Endothelial cell (in vitro differentiated cells): ENCODE measurements at regions not wholly inside any gene's neighbourhood (a gene's known extent, or its start where the extent isn't known, plus 50 kb on each side); places are given as distances from the start of the nearest gene placed in this dataset.

Experiments
- DNase-seq: peaks from one replicate; pipeline ENCODE4 v3.0.0; 2021; ENCODE audit warnings: low spot score
- H3K27ac Mint-ChIP-seq: one replicate; pipeline ENCODE4 v1.8.0; 2021; ENCODE audit warnings: mixed read lengths, inconsistent platforms; ENCODE audit not compliant: unreplicated experiment
- H3K27me3 Mint-ChIP-seq: one replicate; pipeline ENCODE4 v1.8.0; 2021; ENCODE audit warnings: mild to moderate bottlenecking, moderate library complexity, mixed read lengths, inconsistent platforms; ENCODE audit not compliant: unreplicated experiment
- H3K36me3 Mint-ChIP-seq: one replicate; pipeline ENCODE4 v1.8.0; 2021; ENCODE audit warnings: mild to moderate bottlenecking, low read depth, mixed read lengths, inconsistent platforms; ENCODE audit not compliant: unreplicated experiment
- H3K4me1 Mint-ChIP-seq: one replicate; pipeline ENCODE4 v1.8.0; 2021; ENCODE audit warnings: mild to moderate bottlenecking, mixed read lengths, inconsistent platforms; ENCODE audit not compliant: unreplicated experiment
- H3K4me3 Mint-ChIP-seq: one replicate; pipeline ENCODE4 v1.8.0; 2021; ENCODE audit warnings: mild to moderate bottlenecking, mixed read lengths, inconsistent platforms; ENCODE audit not compliant: unreplicated experiment
- H3K9me3 Mint-ChIP-seq: one replicate; pipeline ENCODE4 v1.8.0; 2021; ENCODE audit warnings: mixed read lengths, inconsistent platforms; ENCODE audit not compliant: unreplicated experiment
- TF ChIP-seq, protein P1 (sequence below): fragments of 200-600 bp; sonication (generic); IDR thresholded peaks from one replicate; pipeline ENCODE4 v1.5.0; 2021; ENCODE audit warnings: antibody characterized with exemption; ENCODE audit not compliant: unreplicated experiment

DNA sequence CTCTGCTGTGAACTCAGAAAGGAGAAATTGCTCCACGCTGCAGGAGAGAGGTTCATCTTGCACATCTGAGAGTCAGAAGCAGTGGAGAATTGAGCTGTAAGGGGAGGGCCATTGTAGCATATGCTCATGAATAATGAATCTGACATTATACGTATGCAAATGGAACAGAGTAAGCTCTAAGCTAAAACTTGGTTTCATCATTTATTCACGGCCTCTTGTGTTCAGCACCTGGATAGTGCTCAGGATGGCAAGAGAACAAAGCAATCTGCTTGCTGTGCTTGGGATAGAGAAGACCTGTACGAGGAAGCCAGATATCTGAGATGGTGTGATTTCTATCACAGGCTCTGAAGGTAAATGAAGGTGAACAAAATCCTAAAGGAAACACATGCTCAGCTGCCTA lies 87.9 kb upstream of the GCFC2 start:
- Mint-ChIP-seq H3K4me3 (no peak overlapping the region), H3K27ac (no peak overlapping the region), H3K27me3 (peaks cover 4% of the 10 kb centered on the region), H3K4me1 (no peaks in the 10 kb centered on the region), H3K36me3 (no peaks in the 10 kb centered on the region), H3K9me3 (no peaks in the 10 kb centered on the region)
- DNase-seq, result no peak
- TF ChIP-seq, protein P1, sequence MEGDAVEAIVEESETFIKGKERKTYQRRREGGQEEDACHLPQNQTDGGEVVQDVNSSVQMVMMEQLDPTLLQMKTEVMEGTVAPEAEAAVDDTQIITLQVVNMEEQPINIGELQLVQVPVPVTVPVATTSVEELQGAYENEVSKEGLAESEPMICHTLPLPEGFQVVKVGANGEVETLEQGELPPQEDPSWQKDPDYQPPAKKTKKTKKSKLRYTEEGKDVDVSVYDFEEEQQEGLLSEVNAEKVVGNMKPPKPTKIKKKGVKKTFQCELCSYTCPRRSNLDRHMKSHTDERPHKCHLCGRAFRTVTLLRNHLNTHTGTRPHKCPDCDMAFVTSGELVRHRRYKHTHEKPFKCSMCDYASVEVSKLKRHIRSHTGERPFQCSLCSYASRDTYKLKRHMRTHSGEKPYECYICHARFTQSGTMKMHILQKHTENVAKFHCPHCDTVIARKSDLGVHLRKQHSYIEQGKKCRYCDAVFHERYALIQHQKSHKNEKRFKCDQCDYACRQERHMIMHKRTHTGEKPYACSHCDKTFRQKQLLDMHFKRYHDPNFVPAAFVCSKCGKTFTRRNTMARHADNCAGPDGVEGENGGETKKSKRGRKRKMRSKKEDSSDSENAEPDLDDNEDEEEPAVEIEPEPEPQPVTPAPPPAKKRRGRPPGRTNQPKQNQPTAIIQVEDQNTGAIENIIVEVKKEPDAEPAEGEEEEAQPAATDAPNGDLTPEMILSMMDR, result no peak

DNA sequence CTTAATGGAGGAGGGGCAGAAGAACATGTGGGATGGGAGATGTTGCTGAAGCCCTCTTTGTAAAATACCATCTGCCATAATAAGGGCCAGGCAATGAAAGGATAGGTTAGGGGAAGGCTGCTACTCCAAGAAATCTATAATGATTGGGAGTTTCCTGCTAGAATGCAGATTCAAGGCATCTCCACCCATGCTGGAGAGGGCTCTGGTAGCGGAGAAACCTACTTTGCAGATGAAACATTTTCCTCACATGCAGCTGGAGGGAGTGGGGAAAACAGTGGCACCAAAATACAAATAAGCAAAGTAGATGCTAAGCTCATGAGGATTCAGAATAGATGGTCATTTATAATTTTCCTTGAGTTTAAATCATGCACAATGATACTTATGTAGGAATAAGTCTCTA lies 82.3 kb upstream of the GCFC2 start:
- Mint-ChIP-seq H3K36me3 (no peaks in the 10 kb centered on the region), H3K4me1 (peaks cover 2% of the 10 kb centered on the region), H3K4me3 (no peak overlapping the region)

DNA sequence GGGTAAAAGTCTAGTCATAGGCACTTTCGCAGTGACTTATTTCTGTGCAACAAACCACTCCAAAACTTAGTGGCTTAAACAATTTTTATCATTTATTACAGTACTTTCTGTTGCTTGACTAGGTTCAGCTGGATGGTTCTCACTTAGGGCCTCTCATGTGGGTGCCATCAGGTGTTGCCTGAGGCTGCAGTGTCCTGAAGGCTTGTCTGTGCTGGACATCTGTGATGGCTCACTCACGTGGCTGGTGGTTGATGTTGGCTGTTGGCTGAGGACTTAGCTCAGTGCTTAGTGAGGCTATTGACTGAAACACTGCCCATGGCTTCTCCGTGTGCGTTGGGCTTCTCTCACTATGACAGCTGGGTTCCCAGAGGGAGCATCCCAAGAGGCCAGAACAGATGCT lies 81.4 kb upstream of the GCFC2 start:
- no peak overlapping the region for H3K27ac Mint-ChIP-seq
- H3K4me3 Mint-ChIP-seq, result no peak overlapping the region
- H3K9me3 Mint-ChIP-seq, result no peaks in the 10 kb centered on the region
- DNase-seq, result no peak
- TF ChIP-seq, protein P1, result no peak
- H3K4me1 Mint-ChIP-seq, result peaks cover 6% of the 10 kb centered on the region
- peaks cover 7% of the 10 kb centered on the region for H3K27me3 Mint-ChIP-seq
- H3K36me3 Mint-ChIP-seq, result no peaks in the 10 kb centered on the region

More for the DNA sequence above, 82.3 kb upstream of the GCFC2 start:
- DNase-seq, result no peak
- H3K27me3 Mint-ChIP-seq, result peaks cover 5% of the 10 kb centered on the region
- TF ChIP-seq, protein P1, result no peak
- H3K9me3 Mint-ChIP-seq, result no peaks in the 10 kb centered on the region
- H3K27ac Mint-ChIP-seq, result no peak overlapping the region

DNA sequence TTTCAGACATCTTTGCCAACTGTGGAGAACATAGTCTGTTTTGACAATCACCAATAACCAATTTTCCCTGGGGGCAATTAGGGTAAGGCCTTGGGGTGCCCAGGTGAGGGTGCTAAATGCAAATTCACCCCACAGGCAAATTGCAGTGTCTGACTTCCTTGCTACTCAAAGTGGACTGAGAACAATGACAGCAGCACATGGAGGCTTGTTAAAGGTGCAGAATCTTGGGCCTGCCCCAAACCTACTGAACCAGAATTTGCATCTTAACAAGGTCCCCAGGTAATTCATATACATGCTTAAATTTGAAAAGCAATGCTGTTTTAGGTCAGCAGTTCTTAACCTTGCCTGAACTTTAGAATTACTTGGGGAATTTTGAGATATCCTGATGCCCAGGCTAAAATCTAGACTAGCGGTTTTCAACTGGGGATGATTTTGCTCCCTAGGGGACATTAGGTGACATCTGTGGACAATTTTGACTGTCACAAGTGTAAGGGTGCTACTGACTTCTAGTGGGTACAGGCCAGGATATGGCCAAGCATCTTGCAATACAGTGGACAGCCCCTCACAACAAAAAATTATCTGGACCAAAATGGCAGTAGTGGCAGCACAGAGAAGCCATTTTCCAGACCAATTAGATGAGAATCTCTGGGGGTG lies 80.2 kb upstream of the GCFC2 start:
- TF ChIP-seq, protein P1, result no peak
- H3K4me3 Mint-ChIP-seq, result no peak overlapping the region
- peaks cover 3% of the 10 kb centered on the region for H3K27me3 Mint-ChIP-seq
- no peaks in the 10 kb centered on the region for H3K36me3 Mint-ChIP-seq
- peaks cover 10% of the 10 kb centered on the region for H3K4me1 Mint-ChIP-seq
- no peak overlapping the region for H3K27ac Mint-ChIP-seq
- no peak for DNase-seq
- no peaks in the 10 kb centered on the region for H3K9me3 Mint-ChIP-seq

DNA sequence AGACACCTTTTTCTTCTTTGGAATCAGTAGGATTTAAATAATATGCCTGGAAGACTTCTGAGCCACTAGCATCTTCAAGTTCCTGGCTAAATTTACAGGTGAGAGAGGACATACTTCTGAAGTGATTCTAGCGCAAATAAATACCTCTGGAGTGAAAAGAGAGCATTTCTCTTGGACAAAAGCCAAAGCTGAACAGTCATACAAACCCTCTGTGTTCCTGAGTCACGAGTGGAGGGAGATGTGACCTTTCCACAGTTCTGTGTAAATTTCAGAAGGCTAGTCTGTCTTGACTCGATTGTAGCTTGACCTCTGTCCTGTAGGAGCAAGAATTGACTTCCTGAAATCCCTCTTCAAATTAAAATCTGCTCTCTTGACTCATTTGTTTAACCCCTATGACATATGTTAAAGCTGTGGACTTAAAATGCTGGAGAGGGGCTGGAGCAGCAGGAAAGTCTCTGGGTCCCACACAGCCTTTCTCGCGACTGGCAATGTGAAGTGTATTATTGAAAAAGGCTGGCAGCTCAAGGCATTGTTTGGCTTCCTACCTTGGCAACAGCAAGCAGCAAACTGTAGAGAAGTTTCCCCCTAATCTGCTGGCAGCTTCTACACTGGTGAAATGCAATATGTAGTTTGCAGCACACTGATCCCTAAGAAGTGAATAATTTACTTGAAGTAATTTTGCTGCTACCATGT lies 79.6 kb upstream of the GCFC2 start:
- Mint-ChIP-seq H3K27ac (no peak overlapping the region), H3K4me1 (peaks cover 10% of the 10 kb centered on the region), H3K9me3 (no peaks in the 10 kb centered on the region), H3K27me3 (peaks cover 3% of the 10 kb centered on the region), H3K36me3 (no peaks in the 10 kb centered on the region), H3K4me3 (no peak overlapping the region)
- no peak for DNase-seq
- TF ChIP-seq, protein P1, result no peak
